ENCODE measurements at regions not wholly inside any gene's neighbourhood (a gene's known extent, or its start where the extent isn't known, plus 50 kb on each side); places are given as distances from the start of the nearest gene placed in this dataset.

DNA sequence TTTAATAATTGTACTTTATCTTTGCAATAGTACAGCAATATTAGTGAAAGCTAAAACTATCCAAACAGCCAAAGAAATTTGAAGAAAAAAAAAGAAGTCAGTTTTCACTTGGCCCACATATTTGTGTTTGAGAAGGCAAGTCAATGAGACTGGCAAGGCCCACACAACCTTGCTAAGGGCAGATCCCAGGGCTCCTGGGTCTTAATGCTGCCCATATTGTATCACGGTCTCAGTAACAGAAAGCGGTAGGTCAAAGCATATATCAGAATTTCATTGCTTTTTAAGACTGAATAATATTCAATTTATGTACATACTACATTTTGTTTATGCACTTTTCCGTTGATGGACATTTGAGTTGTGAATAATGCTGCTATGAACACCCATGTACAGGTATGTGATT is 262.0 kb upstream of the TOPAZ1 start:
- DNase-seq (ENCODE audit: low read depth) = no peak

DNA sequence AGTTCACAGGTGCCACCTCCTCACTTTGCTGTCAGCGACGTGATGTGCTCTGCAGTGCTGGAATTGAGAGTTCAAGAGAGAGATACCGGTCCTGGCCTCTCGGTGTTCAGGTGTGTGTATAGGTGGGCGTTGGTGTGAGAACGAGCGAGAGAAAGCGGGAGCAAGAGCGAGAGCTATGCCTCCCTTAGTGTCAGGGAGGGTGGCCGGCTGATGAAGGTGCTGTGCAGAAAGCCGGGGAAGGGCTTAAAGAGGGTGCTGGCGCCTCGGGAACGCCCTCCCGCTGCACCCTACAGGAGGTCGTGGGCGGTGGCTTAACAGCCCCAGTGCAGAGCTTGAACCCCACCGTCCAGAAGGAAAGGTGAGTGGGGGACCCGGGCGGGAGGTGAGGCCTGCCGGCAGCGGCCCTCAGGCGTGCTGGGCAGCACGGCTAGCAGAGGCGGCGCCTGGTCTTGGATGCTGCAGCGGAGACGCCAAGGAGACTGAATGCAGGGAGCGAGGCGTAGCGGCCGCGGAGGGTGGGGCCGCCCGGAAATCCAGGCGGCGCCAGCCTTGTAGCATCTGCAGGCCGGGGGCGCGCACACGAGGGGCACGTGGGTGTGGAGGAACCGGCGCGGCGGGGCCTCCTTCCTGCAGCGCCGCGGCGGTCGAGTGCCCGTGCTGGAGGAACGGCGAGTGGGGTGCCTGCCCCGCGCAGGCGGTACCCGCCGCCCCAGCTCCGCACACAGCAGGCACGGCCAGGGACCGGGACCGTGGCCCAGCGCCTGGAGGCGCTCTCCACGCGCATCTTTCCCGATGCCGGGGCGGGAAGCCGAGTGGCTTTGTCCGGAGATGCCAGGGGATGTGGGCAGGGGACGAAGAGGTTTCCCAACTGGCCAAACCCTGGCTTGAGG is 246.8 kb upstream of the TOPAZ1 start:
- no peak for DNase-seq (ENCODE audit: low read depth)

DNA sequence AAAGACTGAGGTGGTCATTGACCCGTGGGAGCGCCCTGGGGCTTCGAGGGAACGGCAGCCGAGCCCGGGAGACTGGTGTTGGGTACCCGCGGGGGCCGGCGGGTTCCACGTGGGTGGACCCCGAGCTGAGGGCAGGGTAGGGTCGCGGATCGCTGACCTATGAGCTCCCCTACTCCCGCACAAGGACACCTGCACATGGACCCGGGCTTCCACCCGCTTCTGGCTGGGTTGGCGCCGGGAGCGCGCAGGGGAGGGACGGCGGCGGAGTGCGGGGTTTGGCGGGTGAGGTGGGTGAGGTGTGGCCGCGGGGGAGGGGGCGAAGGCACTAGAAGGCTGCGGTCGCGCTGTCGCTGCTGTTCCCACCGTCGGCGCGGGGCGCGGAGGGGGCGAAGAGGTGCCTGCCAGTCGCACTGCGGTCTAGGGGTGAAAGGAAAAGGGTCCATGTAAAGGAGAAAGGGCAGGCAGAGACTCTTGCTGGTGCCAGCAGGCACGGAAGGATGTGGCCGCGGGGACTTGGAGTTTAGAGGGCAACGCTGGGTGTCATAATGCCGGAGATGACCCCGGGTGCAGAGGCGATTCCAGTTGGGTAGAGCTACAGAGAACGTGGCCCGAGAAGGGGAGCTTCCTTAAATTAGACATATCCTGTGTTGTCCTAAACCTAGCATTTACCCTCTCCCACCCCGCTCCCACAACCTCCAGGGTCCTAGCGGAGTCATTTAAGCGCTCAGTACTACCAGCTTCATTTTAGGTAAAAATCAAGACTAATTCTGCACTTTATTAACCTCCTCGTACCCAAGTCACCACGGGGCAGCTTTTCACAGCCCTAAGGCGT is 245.9 kb upstream of the TOPAZ1 start:
- DNase-seq (ENCODE audit: low read depth) = no peak

DNA sequence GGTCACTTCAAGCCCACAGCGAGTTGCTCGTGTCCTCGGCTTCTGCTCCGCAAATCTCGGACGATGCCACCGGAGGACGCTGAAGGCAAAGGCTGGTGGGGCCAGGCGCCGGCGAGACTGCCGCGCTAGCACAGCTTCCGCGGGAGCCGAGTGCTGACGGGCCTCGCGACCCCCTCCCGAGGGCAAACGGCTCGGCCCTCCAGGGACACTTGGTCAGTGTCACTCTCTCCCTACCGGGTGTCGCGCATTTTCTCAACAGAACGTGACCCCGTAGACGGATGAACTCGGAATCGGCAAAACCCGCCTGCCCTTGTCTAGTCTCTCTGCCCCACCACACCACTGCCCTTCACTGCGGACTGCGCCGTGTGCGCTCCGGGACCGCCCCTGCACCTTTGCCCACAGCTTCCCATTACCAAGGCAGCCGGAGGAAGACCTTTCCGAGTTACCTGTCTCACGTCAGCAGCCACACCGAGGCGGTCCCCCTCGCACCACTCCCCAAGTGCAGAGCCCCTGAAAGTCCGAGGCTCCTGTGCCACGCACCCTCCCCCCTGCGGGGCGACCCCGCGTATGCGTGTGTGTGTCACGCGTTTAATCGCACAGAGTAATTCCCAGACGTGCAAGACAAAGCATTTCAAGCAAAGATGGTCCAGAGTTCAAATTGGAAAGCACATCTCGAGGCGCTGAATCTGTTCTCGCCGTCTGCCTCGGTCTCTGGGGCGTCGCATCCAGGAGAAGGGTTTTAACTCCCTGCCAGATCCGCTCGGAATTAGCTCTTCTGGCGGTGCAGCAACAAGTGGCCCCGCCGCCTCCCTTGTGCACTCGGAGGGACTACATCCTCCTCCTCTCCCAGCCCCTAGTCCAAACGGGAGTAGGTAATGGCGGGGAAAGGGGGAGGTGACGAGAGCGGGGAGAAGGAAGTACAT is 245.0 kb upstream of the TOPAZ1 start:
- no peak for DNase-seq (ENCODE audit: low read depth)

DNA sequence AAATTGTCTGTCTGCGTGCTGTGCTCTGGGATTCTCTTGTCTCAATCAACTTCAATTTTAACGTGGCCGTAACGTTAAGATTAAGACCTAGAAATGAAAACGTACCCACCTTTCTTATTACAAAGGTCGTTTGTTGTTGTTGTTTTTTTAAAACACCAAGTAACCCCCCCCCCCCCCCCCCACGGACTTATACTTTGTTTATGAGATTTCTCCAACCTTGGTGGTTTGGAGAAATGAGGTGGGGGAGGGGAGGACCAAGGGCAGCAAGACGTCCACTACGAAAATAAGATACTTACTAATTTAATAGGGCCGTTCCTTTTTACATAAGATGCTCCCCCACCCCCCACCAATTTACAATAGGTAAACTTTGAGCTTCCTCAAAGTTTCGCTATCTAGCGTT is 244.4 kb upstream of the TOPAZ1 start:
- DNase-seq (ENCODE audit: low read depth) = no peak

DNA sequence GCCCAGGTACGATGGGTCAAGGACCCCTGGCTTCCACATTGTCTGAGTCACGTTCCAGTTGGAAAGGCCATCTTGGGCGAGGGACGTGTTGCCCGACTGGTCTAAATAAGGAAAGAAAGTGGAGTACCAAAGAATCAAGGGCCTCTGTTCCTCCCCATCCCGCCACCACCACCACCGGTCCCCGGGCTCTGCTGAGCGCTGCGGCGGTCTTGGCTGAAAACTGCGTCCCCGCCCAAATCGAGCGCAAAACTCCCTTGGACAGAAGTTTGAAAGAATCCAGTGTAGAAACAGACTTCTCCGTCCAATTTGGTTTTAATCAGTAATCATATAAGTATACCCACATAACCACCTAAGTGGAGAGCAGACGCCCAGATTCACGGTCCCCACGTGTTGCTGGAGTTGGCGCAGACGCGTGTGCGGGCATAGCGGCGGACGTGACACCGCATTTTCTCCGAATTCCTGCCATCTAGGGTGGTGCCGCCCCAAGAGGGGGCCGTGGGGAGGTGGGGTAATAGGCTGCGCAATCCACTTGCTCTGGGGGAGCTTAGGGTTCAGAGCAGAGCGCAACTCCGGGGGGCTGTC is 243.8 kb upstream of the TOPAZ1 start:
- no peak for DNase-seq (ENCODE audit: low read depth)

DNA sequence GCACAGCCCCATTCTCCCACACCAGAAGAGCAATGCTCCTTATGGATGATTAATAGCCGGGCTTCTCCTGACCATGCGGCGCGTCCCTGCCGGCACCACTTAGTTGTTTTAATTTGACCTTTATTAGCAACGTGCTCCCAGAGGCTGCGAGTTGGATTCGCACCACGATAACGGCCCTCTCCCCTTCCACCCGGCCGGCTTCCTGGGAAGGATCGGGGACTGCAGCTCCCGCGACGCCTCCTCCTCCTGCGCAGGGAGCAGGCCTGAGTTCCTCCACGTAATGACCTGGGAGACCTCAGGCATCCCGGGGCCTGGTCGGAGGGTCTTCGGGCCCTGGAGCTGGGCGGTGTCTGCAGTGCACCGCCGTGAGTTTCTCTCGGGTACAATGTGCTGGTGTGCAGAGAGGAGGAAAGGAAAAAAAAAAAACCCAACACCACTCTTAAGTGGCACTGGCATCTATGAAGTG is 243.3 kb upstream of the TOPAZ1 start:
- no peak for DNase-seq (ENCODE audit: low read depth)

DNA sequence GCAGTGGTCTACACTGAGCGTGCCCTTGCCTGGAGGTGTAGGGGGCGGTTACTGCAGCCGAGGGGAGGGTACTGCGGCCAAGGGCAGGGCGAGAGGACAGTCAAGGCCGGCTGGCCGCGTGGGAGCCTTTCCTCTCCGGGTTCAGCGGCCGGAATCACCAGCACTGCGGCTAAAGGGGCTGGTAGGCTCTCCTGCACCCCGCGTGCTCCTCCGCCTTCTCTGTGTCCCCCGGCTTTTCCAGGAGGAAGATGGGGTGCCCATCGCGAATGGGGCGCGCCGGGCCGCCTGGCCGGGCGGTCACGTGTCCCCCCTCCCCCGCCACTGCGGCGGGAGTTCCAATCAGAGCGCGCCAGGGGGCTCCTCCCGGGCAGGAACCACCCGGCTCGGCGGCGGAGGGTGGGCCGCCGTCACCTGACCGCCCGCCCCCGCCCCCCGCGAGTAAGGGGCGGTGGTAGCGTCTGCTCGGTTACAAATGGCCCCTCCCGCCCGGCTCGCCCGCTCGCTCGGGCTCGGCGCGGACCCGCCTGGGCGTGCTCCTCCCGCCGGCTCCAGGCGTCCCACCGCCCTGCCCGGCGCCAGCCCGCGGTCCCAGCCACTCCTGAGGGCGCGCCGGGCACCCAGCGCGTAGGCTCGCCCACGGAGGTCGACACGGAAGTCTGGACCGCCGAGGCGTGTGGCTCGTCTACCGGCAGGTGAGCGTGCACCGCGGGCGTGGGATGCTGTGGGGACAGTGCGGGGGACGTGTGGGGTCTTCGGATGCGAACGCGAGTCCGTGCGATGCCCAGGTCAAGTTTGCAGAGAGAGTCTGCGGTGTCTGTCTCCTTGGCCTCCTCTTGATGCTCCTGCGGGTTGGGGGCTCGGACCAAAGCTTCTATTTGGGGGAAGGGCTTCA is 242.6 kb upstream of the TOPAZ1 start:
- DNase-seq (ENCODE audit: low read depth) = no peak

DNA sequence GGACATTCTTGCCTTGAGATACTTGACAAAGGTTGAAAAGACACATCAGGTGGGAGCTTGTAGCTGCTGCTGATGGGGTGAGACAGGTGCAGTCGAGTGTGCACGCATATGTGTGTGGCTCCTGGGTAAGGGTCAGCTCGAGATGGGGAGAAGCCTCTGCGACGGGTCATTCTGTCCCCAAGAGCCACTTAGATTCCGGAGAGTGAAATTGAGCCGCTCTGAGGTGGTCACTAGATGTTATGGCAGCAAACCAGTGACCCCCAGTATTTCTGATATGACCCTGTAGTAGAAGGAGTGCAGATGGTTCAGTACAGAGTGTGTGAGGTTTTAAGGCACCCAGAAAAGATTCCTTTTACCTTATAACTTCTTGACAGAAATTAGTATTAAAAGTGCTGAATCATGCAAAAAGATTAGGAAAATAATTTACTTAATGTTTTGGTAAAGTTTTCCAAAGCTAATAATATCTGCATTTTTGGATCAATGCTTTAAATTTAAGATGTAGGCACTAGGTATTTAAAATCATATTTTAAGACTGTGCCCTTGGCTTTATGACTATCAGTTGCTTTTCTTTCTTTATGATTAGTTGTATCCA is 241.9 kb upstream of the TOPAZ1 start:
- DNase-seq (ENCODE audit: low read depth) = no peak

DNA sequence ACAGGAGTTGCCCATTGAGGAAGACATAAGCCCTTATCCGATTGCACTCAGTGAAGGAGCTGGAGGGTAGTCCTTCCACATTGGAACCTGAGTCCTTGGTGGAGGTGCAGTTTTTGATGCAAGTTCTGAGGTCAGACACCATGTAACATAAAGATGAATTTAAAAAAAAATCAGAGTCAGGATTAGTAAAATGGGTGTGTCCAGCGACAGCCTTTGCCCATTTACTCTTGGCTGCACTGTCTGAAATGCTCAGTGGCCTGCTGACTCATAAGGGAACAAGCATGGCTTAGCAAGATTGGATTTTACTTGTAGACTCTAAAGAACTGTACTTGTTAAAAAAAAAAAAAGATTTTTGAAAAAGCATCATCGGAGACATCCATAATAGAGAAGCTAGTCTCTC is 241.1 kb upstream of the TOPAZ1 start:
- DNase-seq (ENCODE audit: low read depth) = no peak

DNA sequence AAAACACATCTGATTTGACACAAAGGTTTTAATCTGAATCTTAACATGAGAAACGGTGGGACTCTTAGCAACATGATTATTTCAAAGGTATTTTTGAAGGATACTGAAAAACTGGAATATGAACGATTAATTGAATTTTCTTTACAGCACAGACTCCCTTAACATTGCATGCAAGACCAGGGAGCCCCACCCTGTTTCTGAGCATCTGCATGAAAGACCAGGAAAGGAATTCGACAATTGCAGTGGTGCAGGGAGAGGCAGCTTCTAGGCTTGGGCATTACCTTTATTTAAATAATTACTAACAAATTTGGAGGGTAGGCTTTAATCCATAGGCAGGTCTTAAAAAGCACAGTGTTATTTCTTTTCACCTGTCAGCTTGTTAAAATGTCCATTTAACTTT is 240.6 kb upstream of the TOPAZ1 start:
- DNase-seq (ENCODE audit: low read depth) = no peak

DNA sequence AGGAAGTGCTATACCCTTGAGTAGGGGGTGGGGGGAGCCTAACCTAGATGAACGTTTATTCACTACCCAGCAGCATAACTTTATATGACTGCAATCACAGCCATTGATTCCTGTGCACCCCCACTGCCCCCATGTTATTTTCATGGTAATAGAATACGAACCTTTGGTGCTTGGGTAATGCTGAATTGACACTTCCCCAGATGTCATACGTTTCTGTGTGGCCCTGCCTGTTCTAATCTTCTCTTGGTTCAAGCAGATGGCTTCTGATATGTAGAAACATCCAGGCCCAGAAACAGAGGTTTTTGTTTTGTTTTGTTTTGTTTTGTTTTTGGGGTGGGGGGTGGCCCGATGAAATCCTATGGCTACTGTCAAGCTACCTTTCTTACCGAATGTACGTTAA is 237.9 kb upstream of the TOPAZ1 start:
- no peak for DNase-seq (ENCODE audit: low read depth)

DNA sequence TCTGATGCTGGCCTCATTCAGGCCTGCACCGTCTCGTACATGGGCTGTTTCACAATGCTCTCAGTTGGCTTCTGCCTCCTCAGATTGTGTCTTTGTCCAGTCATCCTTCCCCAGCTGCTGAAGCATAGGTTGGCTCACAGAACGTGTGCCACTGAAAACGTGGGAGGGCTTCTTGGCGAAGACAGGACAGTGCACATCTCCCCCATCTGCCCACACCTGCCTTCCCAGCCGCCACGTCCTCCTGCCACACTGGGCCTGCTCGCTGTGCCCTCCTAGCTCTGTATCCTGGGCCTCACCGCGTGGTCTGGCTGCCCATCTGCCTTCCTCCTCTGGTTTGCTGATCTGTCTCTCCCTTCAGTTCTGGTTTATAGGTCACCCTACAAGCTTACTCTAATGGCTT is 230.0 kb upstream of the TOPAZ1 start:
- no peak for DNase-seq (ENCODE audit: low read depth)

DNA sequence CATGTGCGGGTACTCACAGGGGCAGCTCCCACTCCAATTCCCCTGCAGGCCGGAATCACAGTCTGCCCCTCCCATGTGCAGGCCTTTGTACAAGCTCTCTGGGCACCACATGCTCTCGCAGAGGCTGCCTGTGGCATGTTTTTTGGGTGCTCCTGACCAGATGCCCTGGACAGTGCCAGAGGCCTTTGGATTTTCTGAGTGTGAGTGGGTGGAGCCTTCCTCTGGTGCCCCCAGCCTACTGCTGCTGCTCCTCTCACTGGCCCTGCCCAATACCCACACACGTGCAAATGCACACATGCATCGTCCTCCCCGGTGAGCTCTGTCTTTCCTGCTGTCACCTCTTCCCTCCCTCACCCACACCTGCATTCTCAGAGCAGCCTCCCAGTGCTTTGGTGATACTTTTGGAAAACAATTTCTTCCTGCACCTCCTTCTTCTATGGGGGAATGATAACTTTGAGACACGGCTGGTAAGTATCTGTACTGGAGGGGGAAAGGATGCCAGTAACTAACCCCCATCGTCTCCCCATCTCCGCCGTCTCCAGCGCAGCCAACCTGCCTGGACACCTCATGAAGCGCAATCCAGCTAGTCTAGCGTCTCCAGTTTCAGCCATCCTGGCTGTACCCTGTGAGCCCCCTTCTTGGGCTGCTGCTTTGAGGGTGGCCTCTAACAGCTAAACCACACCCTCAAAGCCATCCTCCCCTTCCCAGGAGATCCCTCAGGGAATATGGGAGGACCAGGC is 229.4 kb upstream of the TOPAZ1 start:
- DNase-seq (ENCODE audit: low read depth) = no peak

DNA sequence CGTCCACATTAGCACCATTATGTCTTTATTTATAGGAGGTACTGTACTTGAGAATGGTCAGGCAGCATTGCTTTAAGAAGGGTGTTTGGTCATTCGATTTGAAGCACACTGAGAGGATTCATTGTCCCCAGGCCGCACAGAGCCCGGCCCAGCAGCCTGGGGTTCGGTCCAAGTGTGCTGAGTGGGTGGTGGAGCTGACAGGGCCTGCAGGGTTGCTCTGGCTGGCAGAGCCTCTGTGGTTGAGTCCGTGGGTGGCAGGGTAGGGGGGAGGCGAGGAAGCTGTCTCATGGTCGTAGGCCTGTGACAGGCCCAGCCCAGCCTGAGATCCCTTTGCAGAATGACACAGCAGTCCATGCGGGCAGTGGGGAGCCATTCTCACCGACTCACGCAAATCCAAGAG is 227.7 kb upstream of the TOPAZ1 start:
- DNase-seq (ENCODE audit: low read depth) = no peak

DNA sequence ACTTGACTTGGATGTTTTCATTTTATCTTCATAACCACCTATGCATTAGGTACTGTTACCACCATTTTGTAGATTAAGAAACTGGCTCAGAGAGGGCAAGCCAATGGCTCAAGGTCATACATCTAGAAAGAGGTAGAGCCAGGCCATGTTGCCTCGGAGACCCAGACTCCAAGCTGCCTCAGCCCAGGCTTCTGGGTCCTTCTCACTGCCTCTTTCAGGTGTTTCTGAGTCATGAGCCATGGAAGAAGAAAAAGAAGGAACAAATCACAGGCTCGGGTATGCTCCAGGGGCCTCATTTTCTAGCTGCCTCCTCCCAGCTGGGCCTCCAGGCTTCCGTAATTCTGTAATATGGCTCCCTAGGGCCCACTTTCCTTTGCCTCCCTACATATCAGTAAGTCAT is 226.5 kb upstream of the TOPAZ1 start:
- DNase-seq (ENCODE audit: low read depth) = no peak

DNA sequence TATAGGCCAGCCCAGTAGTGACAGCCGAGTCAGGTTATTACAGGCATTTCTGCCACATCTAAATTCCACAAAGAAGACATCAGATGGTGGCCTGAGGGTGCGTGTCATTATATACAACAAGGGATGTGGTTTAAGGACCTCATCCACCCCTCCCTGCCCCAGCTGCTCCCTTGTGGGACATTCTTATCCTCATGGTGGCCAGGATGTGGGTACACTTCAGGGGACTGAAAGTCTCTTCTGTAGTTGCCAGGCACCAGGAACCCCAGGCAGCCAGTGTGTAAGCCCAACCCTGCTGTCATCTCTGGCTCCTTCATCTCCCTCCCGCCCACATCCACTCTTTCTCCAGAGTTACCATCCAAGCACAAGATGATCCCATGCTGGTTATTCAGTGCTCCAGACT is 224.9 kb upstream of the TOPAZ1 start:
- no peak for DNase-seq (ENCODE audit: low read depth)

DNA sequence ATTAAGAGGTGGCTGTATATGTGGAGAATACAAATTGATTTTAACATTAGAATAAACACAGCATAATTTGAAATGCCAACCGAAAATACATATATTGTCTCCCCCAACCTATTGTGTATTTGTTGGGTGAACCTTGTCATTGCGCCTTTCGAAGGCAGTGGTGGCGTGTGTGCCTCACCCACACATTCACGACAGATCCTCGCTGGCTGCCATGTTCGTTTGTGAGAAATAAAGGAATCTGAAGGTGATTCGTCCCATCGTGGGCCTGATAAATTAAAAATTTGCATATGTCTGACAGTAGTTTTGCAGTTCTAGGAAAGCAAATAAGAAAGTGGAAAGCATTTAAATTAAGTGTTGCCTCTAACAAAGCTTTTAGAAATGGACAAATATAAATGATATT is 222.8 kb upstream of the TOPAZ1 start:
- DNase-seq (ENCODE audit: low read depth) = no peak

DNA sequence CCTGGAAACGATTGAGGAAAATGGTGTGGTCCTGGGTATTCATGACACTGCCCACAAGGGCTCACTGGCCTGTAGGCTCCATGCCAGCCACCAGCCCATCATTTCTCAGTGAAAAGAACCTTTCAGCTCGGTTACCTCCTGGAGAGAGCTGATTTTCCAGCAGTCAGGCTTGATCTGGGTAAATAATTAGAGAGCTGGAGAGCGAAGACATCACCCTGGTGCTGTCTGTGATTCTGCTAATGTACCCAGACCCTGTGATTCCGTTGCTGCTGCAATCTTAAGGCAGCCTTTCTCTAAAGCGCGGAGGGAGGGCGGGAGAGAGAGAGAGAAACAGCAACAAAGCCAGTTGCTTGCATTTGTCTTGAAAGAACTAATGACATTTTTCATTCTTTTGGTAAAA is 221.9 kb upstream of the TOPAZ1 start:
- no peak for DNase-seq (ENCODE audit: low read depth)

DNA sequence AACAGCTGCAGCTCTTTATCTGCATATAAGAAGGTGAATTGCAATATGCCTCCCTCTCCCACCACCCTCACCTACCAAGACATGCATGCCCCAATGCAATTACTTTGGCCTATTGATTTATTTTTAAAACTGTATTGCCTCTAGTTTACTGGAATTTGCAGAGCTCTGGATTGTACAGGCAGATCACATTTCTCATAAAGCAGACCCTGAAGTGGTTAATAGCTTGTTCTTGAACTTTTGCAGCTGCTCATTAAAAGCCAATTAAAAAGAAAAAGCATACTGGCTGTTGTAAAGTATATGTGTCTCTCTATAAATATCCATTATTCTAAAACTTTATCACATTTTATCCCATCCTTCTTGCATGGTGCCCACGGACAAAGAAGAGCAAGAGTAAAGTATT is 221.5 kb upstream of the TOPAZ1 start:
- no peak for DNase-seq (ENCODE audit: low read depth)
